BLaER1 treated with 17β-estradiol and CSF1 and Interleukin-3, amounts not matched to agents 10 nM and 100 nM (cell line): ENCODE measurements at regions not wholly inside any gene's neighbourhood (a gene's known extent, or its start where the extent isn't known, plus 50 kb on each side); places are given as distances from the start of the nearest gene placed in this dataset.

Experiments
- H3K27ac ChIP-seq, 11 experiments: shearing (Covaris generic); formaldehyde crosslinking; 2 replicates each; pipeline ENCODE4 v1.8.1; 2022
- H3K27me3 ChIP-seq, 11 experiments: shearing (Covaris generic); formaldehyde crosslinking; 2 replicates each; pipeline ENCODE4 v1.8.1; 2022
- H3K36me3 ChIP-seq, 11 experiments: shearing (Covaris generic); formaldehyde crosslinking; 2 replicates each; pipeline ENCODE4 v1.8.1; 2022
- H3K4me1 ChIP-seq, 10 experiments: shearing (Covaris generic); formaldehyde crosslinking; 2 replicates each; pipeline ENCODE4 v1.8.1; 2022
- H3K4me2 ChIP-seq, 11 experiments: shearing (Covaris generic); formaldehyde crosslinking; 2 replicates each; pipeline ENCODE4 v1.8.1; 2022
- H3K4me3 ChIP-seq, 10 experiments: shearing (Covaris generic); formaldehyde crosslinking; 2 replicates each; pipeline ENCODE4 v1.8.1; 2022
- H3K9ac ChIP-seq, 11 experiments: shearing (Covaris generic); formaldehyde crosslinking; 2 replicates each; pipeline ENCODE4 v1.8.1; 2022
- H3K9me3 ChIP-seq, 11 experiments: shearing (Covaris generic); formaldehyde crosslinking; replicated peaks in 1 of 11; 2 replicates each; pipeline ENCODE4 v1.8.1; 2022
- H4K20me1 ChIP-seq, 11 experiments: shearing (Covaris generic); formaldehyde crosslinking; 2 replicates each; pipeline ENCODE4 v1.8.1; 2022
- Cebpa-rat ChIP-seq, 11 experiments: shearing (Covaris generic); IDR thresholded peaks; 2 replicates each; pipeline ENCODE4 v1.8.1; 2022

GRCh38 chr1:5639106-5639722, 353.0 kb downstream of the NPHP4 start:
- no peak for TF ChIP-seq Cebpa-rat (IDR thresholded peaks at IDR 0.05)
- Histone ChIP-seq H3K9ac (no peak overlapping the region), H3K4me3 (no peak overlapping the region), H4K20me1 (no peaks in the 10 kb centered on the region), H3K4me2 (peak overlapping the region in 7 of 11 experiments; percentile 2 to 73 (median 65); a peak in 12 of 22 replicates), H3K27ac (no peak overlapping the region), H3K36me3 (no peaks in the 10 kb centered on the region), H3K4me1 (peaks cover 6 to 71% (median 59%) of the 10 kb centered on the region in 10 experiments; a peak in 19 of 20 replicates), H3K27me3 (no peaks in the 10 kb centered on the region), H3K9me3 (peaks cover 0 to 11% (median 7%) of the 10 kb centered on the region in 11 experiments; a peak in 13 of 22 replicates)

GRCh38 chr1:5638582-5638981, 353.6 kb downstream of the NPHP4 start:
- no peaks in the 10 kb centered on the region for H3K27me3 ChIP-seq
- H3K9me3 ChIP-seq: peaks cover 0 to 10% (median 7%) of the 10 kb centered on the region in 11 experiments; a peak in 9 of 22 replicates
- peaks cover 2 to 65% (median 53%) of the 10 kb centered on the region in 10 experiments; a peak in 19 of 20 replicates for H3K4me1 ChIP-seq
- no peak for TF ChIP-seq Cebpa-rat (IDR thresholded peaks at IDR 0.05)
- peak overlapping the region in 8 of 11 experiments; percentile 14 to 73 (median 56); a peak in 12 of 22 replicates for H3K4me2 ChIP-seq
- no peaks in the 10 kb centered on the region for H3K36me3 ChIP-seq
- H4K20me1 ChIP-seq: no peaks in the 10 kb centered on the region
- H3K27ac ChIP-seq: no peak overlapping the region
- H3K9ac ChIP-seq: no peak overlapping the region
- no peak overlapping the region for H3K4me3 ChIP-seq

GRCh38 chr1:5637171-5637570, 355.1 kb downstream of the NPHP4 start:
- Histone ChIP-seq H3K4me1 (peaks cover 0 to 56% (median 47%) of the 10 kb centered on the region in 10 experiments; a peak in 16 of 20 replicates), H3K4me2 (peak overlapping the region in 3 of 11 experiments; percentile 65 to 73 (median 65); a peak in 2 of 22 replicates), H3K4me3 (no peak overlapping the region), H3K9me3 (peaks cover 0 to 10% (median 7%) of the 10 kb centered on the region in 11 experiments; a peak in 9 of 22 replicates), H3K36me3 (no peaks in the 10 kb centered on the region), H4K20me1 (no peaks in the 10 kb centered on the region), H3K27me3 (no peaks in the 10 kb centered on the region), H3K27ac (no peak overlapping the region), H3K9ac (no peak overlapping the region)
- TF ChIP-seq Cebpa-rat (IDR thresholded peaks at IDR 0.05): no peak

GRCh38 chr1:5634893-5635292, 357.3 kb downstream of the NPHP4 start:
- Histone ChIP-seq H3K36me3 (no peaks in the 10 kb centered on the region), H3K4me1 (peaks cover 0 to 38% (median 26%) of the 10 kb centered on the region in 10 experiments; a peak in 14 of 20 replicates), H3K27ac (no peak overlapping the region)

GRCh38 chr1:5632814-5633213, 359.4 kb downstream of the NPHP4 start:
- H3K9ac ChIP-seq: no peak overlapping the region

More at GRCh38 chr1:5634893-5635292, 357.3 kb downstream of the NPHP4 start:
- Histone ChIP-seq H3K4me3 (no peak overlapping the region), H3K9ac (no peak overlapping the region), H4K20me1 (no peaks in the 10 kb centered on the region), H3K9me3 (peaks cover 0 to 3% (median under 1%) of the 10 kb centered on the region in 11 experiments; a peak in 5 of 22 replicates), H3K4me2 (no peak overlapping the region), H3K27me3 (no peaks in the 10 kb centered on the region)
- TF ChIP-seq Cebpa-rat (IDR thresholded peaks at IDR 0.05): no peak

DNA sequence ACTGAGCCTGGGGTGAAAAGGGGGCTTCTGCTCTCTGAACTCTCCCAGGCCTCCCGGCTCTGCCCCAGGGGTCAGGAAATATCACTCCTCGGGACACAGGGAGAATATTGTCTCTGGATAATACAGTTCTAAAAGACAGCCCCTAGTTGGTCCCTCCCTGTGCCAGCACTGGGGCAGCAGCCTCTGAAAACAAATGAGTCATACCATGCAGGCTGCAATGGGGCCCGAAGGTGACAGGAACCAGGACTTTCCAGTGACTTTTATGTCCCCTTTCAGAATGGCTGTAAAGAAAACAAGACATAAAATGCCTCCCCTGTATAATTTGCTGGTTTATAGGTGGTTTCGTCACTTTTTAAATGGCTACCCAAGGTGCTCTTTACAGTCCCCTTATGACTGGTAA, 360.0 kb downstream of the NPHP4 start:
- H3K27me3 ChIP-seq: no peaks in the 10 kb centered on the region
- TF ChIP-seq Cebpa-rat (IDR thresholded peaks at IDR 0.05): no peak
- peak overlapping the region in 8 of 11 experiments; percentile 1 to 19 (median 11); a peak in 7 of 22 replicates for H3K4me2 ChIP-seq
- H3K9me3 ChIP-seq: no peaks in the 10 kb centered on the region
- H3K27ac ChIP-seq: no peak overlapping the region
- H3K36me3 ChIP-seq: no peaks in the 10 kb centered on the region
- H3K4me1 ChIP-seq: peaks cover 0 to 11% (median 8%) of the 10 kb centered on the region in 10 experiments; a peak in 9 of 20 replicates
- no peaks in the 10 kb centered on the region for H4K20me1 ChIP-seq
- H3K9ac ChIP-seq: peak overlapping the region in 1 of 11 experiments; percentile 17; a peak in 1 of 22 replicates
- H3K4me3 ChIP-seq: no peak overlapping the region

More at GRCh38 chr1:5632814-5633213, 359.4 kb downstream of the NPHP4 start:
- no peaks in the 10 kb centered on the region for H3K36me3 ChIP-seq
- no peak overlapping the region for H3K27ac ChIP-seq
- peak overlapping the region in 5 of 11 experiments; percentile 1 to 19 (median 13); a peak in 4 of 22 replicates for H3K4me2 ChIP-seq
- H3K4me1 ChIP-seq: peaks cover 0 to 17% (median 11%) of the 10 kb centered on the region in 10 experiments; a peak in 14 of 20 replicates
- no peak overlapping the region for H3K4me3 ChIP-seq
- no peaks in the 10 kb centered on the region for H3K27me3 ChIP-seq
- no peak for TF ChIP-seq Cebpa-rat (IDR thresholded peaks at IDR 0.05)
- H3K9me3 ChIP-seq: no peaks in the 10 kb centered on the region
- no peaks in the 10 kb centered on the region for H4K20me1 ChIP-seq

DNA sequence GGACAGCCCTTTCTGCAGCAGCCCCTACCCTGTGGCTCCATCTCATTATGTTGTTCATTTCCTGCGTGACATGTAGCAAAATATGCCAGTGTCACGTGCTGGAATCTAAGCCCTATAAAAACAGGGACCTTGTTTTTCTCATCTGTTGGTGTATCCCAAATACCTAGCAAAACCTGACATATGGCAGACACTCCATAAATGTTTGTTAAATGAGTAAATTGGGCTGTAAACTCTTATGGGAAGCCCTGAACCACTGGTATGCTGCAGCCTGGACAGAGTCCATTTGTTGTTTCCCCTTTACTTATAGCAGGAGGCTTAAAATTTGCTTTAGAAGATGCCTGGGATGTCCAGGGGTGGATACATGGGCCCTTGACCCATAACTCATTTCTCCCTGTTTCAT, 363.8 kb downstream of the NPHP4 start:
- no peak for TF ChIP-seq Cebpa-rat (IDR thresholded peaks at IDR 0.05)
- Histone ChIP-seq H3K4me2 (no peak overlapping the region), H3K9ac (no peak overlapping the region), H3K27me3 (no peaks in the 10 kb centered on the region), H3K4me1 (peaks cover 0 to 10% (median 8%) of the 10 kb centered on the region in 10 experiments; a peak in 10 of 20 replicates), H3K4me3 (no peak overlapping the region), H4K20me1 (no peaks in the 10 kb centered on the region), H3K9me3 (no peaks in the 10 kb centered on the region), H3K36me3 (no peaks in the 10 kb centered on the region), H3K27ac (no peak overlapping the region)

DNA sequence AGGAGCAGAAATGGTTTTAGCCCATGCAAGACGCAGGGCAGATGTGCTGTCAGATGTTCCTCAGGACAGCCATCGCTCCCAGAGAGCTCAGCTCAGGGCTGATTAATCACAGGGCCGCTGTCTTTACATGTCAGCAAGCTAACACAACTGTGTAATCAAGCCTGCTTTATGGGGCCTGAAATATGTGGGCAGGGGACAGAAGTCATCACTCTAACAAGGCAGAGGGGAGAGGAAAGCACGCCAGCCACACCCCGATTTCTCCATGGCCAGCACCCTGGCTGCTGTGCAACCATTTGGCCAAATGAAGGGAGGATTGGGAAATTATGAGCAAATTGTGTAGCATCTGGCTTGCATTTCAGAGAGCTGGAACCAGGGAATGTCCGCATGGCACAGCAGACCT, 368.8 kb downstream of the NPHP4 start:
- Histone ChIP-seq H3K9ac (no peak overlapping the region), H3K36me3 (no peaks in the 10 kb centered on the region), H3K27me3 (no peaks in the 10 kb centered on the region), H3K27ac (no peak overlapping the region), H3K4me2 (peak overlapping the region in 3 of 11 experiments; percentile 58 to 66 (median 61); a peak in 2 of 22 replicates), H3K4me1 (peaks cover 7 to 52% (median 44%) of the 10 kb centered on the region in 10 experiments; a peak in 18 of 20 replicates), H3K4me3 (no peak overlapping the region), H3K9me3 (no peaks in the 10 kb centered on the region), H4K20me1 (no peaks in the 10 kb centered on the region; a peak in 1 of 22 replicates)
- no peak for TF ChIP-seq Cebpa-rat (IDR thresholded peaks at IDR 0.05)

- TF ChIP-seq Cebpa-rat (IDR thresholded peaks at IDR 0.05): no peak
- Histone ChIP-seq H3K4me1 (peaks cover 12 to 62% (median 54%) of the 10 kb centered on the region in 10 experiments), H4K20me1 (no peaks in the 10 kb centered on the region; a peak in 1 of 22 replicates), H3K9ac (no peak overlapping the region), H3K4me3 (no peak overlapping the region), H3K27ac (peak overlapping the region in 1 of 11 experiments; percentile 11; a peak in 2 of 22 replicates), H3K4me2 (peak overlapping the region in 10 of 11 experiments; percentile 17 to 94 (median 60); a peak in 17 of 22 replicates), H3K9me3 (no peaks in the 10 kb centered on the region), H3K27me3 (peaks cover 0 to 9% (median 0%) of the 10 kb centered on the region in 11 experiments; a peak in 1 of 22 replicates), H3K36me3 (no peaks in the 10 kb centered on the region)
Observed at GRCh38 chr1:5622412-5622811, 369.8 kb downstream of the NPHP4 start.
